Islet precursor cell (in vitro differentiated cells): ENCODE measurements at regions not wholly inside any gene's neighbourhood (a gene's known extent, or its start where the extent isn't known, plus 50 kb on each side); places are given as distances from the start of the nearest gene placed in this dataset.
"Not testable (repeated sequence)": the region's sequence is repeated elsewhere in the genome, so short reads cannot be mapped to it uniquely, and the experiment has no call there.

ENCODE experiments used
- DNase-seq: peaks from one replicate; pipeline ENCODE4 v3.0.0-alpha.2; 2018

DNA sequence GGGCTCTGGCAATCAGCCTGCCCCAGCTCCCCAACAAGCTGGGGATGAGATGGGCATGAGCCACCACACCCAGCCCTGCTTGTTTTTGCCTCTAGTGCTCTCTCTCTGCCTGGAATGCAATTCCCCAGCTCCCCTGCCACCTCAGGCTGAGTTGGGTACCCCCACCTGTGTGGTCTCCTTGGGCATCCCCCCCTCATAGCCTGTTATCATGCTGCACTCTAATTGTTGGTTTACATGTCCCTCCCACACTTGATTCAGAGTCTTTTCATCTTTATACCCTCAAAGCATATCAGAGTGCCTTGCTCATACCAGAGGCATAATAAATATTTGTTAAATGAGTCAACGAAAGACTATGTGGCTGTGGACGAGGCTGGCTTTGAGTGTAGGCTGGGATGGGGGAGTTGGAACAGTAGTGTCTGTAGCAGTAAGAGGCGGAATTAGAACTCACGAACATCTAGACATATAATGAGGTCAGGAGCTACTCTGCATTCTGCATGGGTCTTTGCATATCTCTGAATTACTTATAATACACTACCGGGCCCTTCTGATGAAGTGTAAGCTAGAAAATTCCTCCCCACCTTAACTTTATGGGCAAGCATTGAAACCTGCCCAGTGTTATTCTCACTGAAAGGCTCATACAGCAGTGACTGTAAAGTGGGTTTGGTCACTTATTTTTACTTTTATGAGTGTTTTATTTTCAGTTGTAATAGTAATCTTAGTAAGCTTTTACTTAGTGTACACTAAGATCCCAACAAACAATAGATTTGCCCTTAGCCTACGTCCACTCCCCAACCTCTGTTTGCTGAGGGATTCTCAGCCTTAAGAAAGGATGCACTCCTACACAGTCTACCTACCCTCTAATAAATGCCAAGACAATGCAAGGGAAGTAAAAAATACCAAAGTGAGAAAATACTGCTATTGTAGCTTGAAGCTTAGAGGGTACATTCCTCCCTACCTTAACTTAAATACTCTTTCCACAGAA, 58.7 kb downstream of the EDN1 start:
- DNase-seq: peak; percentile 80

DNA sequence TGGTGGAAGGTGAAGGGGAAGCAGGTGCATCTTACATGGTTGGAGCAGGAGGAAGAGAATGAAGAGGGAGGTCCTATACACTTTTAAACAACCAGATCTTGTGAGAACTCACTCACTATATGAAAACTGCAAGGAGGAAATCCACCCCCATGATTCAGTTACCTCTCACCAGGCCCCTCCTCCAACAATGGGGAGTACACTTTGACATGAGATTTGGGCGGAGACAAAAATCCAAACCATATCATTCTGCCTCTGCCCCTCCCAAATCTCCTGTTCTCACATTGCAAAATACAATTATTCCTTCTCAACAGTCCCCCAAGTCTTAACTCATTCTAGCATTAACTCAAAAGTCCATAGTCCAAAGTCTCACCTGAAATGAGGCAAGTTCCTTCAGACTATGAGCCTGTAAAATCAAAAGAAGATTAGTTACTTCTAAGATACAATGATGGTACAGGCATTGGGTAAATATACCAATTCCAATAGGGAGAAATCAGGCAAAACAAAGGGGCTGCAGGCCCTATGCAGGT, 60.5 kb downstream of the EDN1 start:
- no peak for DNase-seq

DNA sequence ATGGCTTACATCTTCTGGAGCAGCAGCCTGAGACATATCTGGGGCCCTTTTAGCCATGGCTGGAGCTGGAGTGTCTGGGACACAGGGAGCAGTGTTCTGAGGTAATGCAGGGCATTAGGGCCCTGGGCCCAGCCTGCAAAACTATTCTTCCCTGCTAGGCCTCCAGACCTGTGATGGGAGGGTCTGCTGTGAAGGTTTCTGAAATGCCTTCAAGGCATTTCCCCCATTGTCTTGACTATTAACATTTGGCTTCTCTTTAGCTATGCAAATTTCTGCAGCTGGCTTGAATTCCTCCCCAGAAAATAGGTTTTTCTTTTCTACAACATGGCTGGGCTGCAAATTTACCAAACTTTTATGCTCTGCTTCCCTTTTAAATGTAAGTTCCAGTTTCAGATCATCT, 61.5 kb downstream of the EDN1 start:
- DNase-seq: no peak

DNA sequence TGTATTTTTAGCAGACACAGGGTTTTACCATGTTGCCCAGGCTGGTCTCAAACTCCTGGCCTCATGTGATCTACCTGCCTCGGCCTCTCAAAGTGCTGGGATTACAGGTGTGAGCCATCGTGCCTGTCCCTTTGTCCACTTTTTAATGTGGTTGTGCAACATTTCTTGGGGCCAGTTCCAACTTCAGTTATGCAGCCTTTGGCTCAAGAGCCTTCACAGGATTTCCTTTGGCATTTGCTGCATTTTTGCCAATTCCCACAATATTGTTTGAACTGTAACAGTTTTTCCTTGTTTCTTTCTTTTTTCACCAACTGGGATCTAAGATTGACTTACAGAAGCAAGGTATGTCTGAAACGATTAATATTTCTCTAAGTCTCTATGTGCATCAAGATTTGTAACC, 63.6 kb downstream of the EDN1 start:
- no peak for DNase-seq

DNA sequence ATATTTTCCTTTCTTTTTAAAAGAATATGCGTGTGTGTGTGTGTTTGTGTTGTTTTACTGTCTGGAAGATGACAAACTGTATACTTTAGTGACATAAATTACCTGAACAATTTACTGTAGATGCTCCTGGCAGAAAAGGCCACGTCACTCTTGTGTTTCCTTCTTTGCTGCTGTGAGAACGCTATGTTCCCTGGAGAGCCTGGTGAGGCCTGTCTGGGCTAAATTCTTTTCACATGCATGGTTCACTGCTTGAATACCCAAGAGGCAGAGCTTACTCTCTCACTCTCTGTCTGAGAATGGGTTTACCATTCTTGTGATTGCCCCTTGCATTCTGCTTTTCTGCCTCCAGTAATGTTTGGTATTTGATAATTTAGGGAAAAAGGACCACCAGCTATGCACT, 64.3 kb downstream of the EDN1 start:
- DNase-seq: peak; percentile 79

DNA sequence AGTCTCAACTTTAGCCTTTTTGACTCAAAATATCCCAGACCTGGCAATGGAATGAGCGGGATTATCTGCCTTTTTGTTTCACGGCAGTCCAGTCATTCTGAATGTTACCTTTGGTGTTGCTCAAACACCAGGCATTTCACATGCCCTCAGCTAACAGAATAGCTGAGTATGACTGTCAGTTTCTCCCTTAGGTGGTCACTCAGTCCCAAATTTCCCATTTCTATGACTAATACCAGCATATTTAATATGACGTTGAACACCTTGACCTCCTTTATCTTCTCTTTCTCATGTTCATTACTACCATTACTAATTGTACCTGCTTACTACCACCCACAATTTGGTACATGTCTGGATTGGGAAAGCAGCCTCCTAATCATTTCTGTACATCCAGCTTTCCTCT, 65.2 kb downstream of the EDN1 start:
- no peak for DNase-seq

DNA sequence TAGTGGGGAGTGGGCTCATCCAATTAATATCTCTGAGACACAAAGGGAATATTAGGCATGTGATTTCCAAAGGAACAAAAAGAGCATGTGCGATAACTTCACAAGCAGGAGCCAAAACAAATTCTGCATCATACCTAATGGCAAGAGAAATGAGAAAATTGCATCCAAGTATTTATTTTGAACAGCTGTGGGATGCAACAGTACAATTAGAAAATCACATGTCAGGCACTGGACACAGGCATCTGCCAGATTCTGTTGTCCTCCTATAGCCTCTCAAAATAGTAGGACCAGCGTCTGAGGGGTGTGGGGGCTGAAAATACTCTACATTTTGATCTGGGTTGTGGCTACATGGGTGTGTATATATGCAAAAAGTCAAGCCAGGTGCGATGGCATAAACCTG, 66.3 kb downstream of the EDN1 start:
- DNase-seq: no peak

DNA sequence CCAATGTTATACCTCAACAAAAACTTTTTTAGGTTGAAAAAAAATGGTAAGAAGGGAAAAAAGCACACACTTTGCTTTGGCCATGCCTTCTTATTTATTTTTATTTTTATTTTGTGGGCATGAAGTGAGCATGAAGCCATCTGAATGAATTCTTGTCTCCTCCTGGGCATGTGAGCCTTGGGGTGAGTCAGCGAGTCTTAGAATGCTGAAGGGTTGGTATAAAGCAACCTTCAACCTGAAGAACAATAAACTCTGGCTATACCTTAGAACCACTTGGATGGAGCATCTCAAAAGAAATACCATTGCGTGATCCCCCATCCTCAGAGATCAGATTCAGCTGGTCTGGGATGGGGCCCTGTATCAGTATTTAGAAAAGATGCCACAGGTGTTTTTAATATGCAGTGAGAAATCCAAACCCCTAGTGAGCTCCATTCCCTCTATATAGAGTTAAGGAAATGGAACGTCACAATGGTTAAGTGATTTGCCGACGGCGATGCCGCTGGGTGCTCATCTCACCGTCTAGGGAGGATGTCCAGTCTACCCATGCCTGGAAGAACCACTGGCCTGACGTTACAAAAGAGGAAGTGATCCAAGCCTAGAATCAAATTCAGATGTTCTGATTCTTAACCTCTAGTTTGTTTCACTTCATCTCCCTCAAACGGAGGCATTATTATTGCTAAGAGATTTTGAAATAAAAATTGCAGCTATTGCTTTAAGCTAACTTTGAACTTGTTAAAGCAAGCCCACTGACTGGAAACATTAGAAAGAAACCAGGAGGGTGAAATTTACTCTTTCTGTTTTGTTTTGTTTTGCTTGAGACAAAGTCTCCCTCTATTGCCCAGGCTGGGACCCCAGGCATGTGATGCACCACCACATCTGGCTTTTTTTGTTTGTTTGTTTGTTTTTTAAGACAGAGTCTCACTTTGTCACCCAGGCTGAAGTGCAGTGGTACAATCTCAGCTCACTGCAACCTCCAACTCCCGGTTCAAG, 67.1 kb downstream of the EDN1 start:
- DNase-seq: no peak

DNA sequence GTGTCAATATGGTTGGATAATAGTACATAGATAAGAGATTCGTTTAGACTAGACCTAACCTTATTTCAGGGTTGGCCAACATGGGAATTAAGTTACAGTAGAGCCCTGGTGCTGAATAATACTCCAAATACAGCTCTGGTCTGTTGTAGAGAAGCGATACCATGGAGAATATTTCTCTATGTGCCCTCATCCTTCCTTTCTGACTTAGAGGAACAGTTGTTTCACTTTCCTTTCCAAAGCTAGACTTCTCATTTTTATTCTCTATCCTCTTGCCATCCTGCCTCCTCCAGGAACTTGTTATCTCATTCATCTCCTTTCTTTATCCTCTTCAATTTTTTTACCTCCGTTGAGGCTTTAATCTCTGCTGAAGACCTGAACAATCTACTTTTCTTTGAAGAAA, 68.9 kb downstream of the EDN1 start:
- no peak for DNase-seq

DNA sequence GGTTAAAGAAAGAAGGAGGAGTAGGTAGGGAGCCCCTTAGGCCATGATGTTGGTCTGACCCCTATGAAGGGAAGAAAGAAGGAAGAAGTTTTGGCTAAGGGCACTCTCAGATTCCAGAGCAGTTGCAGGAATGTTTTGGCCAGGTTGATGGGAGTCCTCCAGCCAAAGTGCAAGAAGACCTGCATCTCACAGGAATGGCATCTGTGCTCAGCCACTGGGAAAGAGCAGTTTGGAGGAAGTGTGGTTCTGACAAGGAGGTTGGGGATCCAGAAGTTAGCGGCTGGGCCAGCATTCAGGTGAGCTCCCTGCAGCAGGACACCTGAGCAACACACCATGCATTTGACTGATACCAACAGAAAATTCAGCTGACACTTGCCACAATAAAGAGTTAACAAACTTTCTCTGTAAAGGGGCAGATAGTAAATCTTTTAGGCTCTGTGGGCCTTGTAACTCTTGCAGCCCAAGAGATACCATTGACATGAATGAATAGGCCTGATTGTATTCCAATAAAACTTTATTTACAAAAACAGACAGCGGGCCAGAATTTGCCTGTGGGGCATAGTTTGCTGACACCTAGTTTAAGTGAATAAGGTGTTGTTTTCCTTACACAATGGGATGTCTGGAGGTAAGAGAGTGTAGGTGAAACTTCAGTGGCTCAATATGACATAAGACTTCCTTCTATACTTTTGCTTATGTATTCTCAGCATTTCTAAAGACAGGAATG, 71.0 kb downstream of the EDN1 start:
- peak; percentile 70 for DNase-seq

DNA sequence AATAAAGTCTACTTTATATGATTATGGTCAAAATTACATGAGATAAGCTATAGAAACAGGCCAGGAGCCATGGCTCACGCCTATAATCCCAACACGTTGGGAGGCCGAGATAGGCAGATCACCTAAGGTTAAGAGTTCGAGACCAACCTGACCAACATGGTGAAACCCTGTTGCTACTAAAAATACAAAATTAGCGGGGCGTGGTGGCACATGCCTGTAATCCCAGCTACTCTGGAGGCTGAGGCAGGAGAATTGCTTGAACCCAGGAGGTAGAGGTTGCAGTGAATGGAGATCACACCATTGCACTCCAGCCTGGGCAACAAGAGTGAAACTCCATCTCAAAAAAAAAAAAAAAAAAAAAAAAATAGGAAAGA, 73.1 kb downstream of the EDN1 start:
- DNase-seq: not testable (repeated sequence)

DNA sequence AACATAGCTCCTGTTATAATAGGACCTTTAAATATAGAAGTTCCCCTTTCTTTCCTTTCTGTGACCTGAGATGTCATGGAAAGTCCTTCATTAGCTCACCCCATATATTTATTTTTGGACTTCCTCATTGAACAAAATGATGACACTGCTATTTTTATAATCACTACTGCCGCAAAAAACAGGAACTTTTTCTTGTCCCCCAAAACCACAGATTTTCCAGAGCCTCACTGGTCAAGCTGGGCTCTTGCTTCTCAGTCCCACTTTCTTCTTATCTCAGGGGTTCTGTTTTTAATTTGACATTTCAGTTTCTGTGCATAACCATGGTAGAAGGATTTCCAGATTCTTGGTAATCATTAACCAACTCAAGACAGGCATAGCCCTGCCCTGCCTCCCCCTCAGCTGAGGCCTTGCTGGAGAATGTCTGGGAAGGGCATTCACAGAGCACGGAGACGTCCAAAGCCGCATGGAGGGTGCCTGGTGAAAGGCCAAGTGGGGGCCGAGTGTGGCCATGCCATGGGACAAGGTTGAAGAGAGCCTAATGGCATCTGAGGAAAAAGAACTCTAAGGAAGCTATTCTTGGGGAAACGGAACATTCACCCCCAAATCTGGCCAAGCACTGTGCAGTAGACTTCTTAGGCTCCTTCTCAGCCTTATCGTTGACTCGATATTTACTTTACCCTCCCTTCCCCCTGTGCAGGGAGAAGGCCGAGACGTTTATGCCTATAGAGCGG, 73.7 kb downstream of the EDN1 start:
- DNase-seq: no peak

DNA sequence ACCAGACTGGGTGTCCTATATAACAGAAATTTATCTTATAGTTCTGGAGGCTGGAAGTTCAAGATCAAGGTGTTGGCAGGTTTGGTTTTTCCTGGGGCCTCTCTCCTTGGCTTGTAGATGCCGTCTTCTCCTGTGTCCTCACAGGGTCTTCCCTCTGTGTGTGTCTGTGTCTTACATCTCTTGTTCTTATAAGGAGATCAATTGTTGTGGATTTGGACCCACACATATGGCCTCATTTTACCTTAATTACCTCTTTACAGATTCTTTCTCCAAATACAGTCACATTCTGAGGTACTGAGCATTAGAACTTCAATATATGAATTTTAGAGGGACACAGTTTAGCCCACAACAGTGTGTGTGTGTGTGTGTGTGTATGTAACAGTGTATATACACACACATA, 74.5 kb downstream of the EDN1 start:
- DNase-seq: no peak

DNA sequence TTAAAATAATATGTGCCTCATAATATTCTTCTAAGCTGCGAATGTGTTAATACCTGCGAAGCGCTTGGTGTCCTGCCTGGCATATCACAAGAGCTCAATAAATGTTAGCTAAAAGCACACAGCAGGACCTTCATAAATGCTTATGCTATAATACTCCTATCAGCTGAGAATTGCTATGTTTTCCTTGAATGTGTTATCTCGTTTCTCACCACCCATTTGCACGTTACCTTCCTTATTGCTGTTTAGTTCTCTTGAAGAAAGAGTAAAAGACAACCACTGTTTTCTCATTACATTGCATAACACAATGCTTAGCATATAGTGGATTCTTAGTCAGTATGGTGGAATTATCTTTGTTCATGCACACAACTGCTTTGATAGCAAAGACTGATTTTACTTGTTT, 76.6 kb downstream of the EDN1 start:
- no peak for DNase-seq

DNA sequence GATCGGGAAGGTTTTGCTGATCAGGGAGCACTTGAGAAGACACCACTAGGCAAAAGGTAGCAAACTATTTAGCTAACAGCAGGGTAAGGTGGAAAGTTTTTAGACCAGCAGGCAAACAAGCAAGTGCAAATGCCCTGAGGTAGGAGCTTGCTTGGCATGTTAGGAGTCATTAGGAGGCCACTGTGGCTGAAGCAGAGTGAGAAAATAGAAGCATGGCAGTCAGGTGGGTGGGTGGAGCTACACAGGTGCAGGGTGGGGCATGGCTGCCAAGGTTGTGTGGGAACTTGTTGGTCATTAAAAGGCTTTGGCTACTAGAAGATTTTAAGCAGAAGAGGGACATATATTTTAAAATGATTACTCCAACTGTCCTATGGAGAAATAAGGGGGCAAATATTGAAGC, 77.3 kb downstream of the EDN1 start:
- no peak for DNase-seq

DNA sequence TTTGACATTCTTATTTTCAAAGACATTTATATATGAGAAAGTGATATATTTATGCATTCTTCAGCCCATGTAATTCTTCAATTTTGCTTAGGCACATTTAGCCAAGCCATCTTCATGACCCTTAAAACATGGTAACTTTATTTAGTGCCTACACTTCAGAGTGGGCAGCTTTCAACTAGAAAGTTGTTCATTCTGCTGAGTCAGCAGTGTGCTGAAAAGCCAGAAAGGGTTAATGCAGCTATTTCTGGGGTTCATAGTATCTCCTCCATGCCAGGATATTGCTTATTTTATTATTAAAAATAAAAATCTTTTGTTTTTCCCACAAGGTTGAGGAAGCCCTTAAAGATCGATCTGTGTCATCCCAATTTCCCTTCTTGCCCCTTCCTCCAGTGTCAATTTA, 79.2 kb downstream of the EDN1 start:
- DNase-seq: no peak

DNA sequence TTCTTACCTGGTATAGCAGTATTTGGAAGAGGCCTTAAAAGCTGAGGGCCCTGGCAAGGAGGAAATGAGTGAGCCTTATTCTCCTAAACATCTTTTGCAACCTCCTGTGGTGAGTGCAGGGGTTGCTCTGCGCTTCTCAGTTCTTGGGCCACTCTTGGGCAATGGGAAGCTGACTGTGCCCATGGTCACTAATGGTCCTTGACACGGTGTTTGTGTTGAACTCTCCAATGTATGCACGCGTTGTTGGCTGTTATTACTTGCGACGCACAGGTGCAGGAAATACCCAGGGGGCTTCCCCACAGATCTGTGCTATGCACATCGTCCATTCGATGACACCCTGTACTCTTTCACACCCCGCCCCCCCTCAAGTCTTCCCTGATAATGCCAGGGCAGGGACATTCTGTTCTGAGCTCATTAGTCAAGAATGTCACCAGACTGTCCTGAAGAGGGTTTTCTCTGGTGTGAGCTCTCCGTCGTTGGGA, 79.7 kb downstream of the EDN1 start:
- DNase-seq: peak; percentile 65

DNA sequence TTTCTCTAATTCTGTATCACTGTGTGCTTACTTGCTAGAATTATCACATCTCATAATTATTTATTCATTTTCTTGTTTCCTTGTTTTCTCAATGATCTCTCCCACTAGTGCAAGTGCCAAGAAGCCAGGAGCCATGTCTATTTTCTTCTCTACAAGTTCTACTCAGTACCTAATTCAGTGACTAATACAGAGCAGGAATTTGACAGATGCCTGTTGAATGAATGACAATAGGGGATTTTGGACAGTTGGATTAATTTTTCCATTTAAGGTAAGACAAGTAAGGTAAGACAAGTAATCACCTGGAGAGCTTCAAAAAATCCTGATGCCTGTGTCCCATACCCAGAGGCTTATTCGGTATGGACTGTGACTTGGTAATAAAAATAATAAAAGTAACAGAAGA, 81.0 kb downstream of the EDN1 start:
- DNase-seq: no peak

DNA sequence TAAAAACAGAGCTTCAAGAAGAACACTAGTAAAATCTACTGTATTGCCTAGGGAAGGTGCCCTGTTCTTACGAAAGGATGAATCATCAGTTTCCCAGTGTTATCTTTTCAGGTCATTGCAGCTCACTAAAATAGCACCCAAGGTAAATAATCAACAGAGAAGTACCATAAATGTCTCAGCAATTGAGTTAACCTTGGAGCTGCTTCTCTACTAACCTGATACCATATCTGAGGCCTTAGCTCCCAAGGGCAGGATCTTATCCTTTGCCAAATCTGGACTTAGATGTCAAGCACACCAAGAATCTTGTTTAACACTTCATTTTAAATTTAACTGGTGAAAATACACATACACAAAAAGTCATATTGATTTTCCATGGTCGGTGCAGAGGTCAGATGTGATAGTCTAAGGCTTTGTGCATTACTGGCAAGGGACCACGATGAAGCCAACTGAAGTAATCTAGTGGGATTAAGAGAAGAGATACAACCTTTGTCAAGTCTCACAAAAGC, 81.5 kb downstream of the EDN1 start:
- DNase-seq: no peak

DNA sequence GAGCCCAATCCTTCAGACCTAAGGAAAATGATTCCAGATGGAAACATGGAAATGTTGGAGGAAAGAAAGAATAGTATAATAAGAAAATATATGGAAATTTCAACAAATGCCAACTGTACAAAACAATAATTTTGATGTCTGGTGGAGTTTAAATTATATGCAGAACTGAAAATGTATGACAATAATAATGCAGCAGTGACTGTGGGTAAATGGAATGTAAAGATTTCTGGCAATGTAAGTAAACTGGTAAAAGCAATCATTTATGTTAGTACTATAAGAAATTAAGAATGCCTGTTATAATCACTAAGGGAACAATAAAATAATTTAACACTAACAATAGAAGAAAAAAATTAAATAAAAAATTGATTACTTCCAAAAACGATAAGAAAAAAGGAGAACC, 89.0 kb downstream of the EDN1 start:
- DNase-seq: no peak

DNA sequence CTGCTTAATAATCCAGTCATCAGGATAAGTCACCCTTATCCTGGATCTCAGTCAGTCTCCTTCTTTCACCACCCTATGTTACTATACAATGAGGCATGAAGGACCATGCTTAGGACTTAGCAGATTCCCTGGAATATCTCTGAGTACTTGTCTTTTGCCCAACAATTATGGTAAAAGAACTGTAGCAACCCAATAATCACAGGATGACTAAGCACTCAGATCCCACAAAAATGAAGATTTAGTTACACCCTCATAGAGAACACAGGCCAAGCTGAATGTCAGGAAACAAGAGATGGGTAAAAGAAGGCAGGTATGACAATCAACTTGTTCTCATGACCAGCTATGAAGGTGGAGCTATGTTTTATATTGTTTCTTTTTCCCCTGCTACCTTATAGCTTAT, 91.4 kb downstream of the EDN1 start:
- no peak for DNase-seq

DNA sequence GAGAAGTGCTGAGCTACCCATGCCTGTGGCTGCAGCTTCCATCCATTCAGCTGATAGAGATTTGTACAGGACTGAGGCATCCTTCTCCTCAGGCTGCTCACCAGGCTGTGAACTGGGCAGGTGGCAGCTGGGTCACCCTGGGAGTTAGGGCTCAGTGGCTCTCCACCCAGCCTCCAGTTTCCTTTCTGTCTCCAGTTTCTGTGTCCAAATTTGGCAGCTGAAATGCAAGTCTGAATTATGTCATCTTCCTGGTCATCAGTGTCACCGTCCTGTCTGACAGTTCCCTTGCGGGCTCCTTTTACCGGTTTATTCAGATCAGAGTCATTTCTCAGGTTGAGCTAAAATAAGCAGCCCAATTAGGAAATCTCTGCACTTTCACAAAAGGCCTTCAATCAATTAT, 93.3 kb downstream of the EDN1 start:
- DNase-seq: no peak
